SK-N-MC (cell line): ENCODE measurements at regions not wholly inside any gene's neighbourhood (a gene's known extent, or its start where the extent isn't known, plus 50 kb on each side); places are given as distances from the start of the nearest gene placed in this dataset.

Source experiments
- DNase-seq: peaks from one replicate; pipeline ENCODE4 v3.0.0-alpha.2; 2011; ENCODE audit warnings: low read depth, low spot score
- H3K27ac ChIP-seq: fragments of 200-600 bp; sonication (generic); 2 replicates; pipeline ENCODE4 v1.5.1; 2016; ENCODE audit warnings: mixed run types
- H3K36me3 ChIP-seq: fragments of 200-600 bp; sonication (generic); 2 replicates; pipeline ENCODE4 v1.6.1; 2017; ENCODE audit warnings: antibody characterized with exemption, low read length, mixed read lengths; ENCODE audit not compliant: insufficient read depth
- H3K4me3 ChIP-seq: fragments of 200-600 bp; sonication (generic); 2 replicates; pipeline ENCODE4 v1.5.1; 2016
- H3K9ac ChIP-seq: fragments of 200-600 bp; sonication (generic); 2 replicates; pipeline ENCODE4 v1.8.0; 2017; ENCODE audit warnings: mixed run types, mixed read lengths; ENCODE audit not compliant: insufficient read length
- H3K9me3 ChIP-seq: fragments of 200-600 bp; sonication (generic); 2 replicates; pipeline ENCODE4 v1.6.1; 2017; ENCODE audit warnings: low read depth, mild to moderate bottlenecking, antibody characterized with exemption, low read length, moderate library complexity, mixed read lengths
- EZH2 ChIP-seq: fragments of 200-600 bp; sonication (generic); IDR thresholded peaks from one replicate; pipeline ENCODE4 v1.6.1; 2017; ENCODE audit warnings: antibody characterized with exemption
- FOXP2 ChIP-seq: optimal IDR thresholded peaks from 2 replicates; pipeline ENCODE3; 2011; ENCODE audit warnings: mild to moderate bottlenecking, moderate library complexity; ENCODE audit not compliant: insufficient read depth; ENCODE audit errors: extremely low read length, control extremely low read depth
- POLR2AphosphoS5 ChIP-seq: IDR thresholded peaks from 2 replicates; pipeline ENCODE4 v1.6.1; 2012; ENCODE audit warnings: mild to moderate bottlenecking, low read depth, low read length, borderline replicate concordance

GRCh38 chr3:79986338-79986737 is 218.5 kb upstream of the ROBO1 start:
- no peak for DNase-seq
- H3K9ac ChIP-seq: no peak overlapping the region
- H3K4me3 ChIP-seq: no peak overlapping the region
- no peaks in the 10 kb centered on the region for H3K9me3 ChIP-seq
- no peak overlapping the region for H3K27ac ChIP-seq
- H3K36me3 ChIP-seq: no peaks in the 10 kb centered on the region
- TF ChIP-seq FOXP2 (no peak), POLR2AphosphoS5 (no peak), EZH2 (no peak)

DNA sequence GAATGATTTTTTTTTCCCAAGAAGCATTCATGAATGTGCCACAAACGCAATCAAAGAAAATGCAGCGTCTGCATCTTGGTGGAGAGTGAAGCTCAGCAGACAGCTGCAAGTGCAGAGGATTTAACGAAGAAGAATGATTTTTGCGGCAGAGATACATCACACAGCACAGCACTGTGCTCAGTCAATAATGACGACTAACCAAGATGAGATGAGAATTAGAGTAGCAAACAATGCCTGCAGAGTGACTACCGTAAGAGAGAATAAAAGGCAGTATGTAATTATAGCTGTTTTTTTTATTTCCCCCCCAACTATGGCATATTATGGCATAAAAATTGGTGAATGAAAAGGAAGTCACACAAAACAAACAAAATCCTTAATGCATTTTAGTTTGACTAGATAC is 218.0 kb upstream of the ROBO1 start:
- Histone ChIP-seq H3K36me3 (no peaks in the 10 kb centered on the region), H3K9me3 (no peaks in the 10 kb centered on the region), H3K27ac (no peak overlapping the region), H3K4me3 (no peak overlapping the region), H3K9ac (no peak overlapping the region)
- TF ChIP-seq EZH2: no peak
- no peak for TF ChIP-seq POLR2AphosphoS5
- TF ChIP-seq FOXP2: no peak
- DNase-seq: no peak

GRCh38 chr3:79983118-79983517 is 215.3 kb upstream of the ROBO1 start:
- Histone ChIP-seq H3K9me3 (no peaks in the 10 kb centered on the region), H3K27ac (no peak overlapping the region; the same call in 1 of the 2 replicates), H3K9ac (no peak overlapping the region), H3K4me3 (no peak overlapping the region), H3K36me3 (no peaks in the 10 kb centered on the region)
- peak; percentile 44 for DNase-seq
- TF ChIP-seq POLR2AphosphoS5 (no peak), EZH2 (no peak), FOXP2 (no peak)

DNA sequence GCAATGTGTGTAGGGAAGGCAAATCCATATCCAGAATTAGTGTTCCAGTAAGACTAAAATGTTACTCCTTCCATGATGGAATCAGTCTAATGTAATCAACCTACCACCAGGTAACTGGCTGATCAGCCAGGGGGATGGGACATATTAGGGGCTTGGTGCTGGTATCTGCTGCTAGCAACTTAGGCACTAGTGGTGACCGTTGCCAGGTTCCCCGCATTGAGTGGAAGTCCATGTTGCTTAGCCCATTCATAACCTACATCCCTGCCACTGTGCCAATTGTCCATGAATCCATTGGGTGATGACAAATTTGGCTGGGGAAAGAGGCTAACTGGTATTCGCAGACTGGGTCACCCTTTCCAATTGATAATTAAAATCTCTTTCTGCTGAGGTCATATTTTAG is 212.2 kb upstream of the ROBO1 start:
- Histone ChIP-seq H3K9me3 (no peaks in the 10 kb centered on the region), H3K4me3 (no peak overlapping the region), H3K36me3 (no peaks in the 10 kb centered on the region), H3K27ac (no peak overlapping the region), H3K9ac (no peak overlapping the region)
- DNase-seq: no peak
- no peak for TF ChIP-seq POLR2AphosphoS5
- no peak for TF ChIP-seq EZH2
- TF ChIP-seq FOXP2: no peak

DNA sequence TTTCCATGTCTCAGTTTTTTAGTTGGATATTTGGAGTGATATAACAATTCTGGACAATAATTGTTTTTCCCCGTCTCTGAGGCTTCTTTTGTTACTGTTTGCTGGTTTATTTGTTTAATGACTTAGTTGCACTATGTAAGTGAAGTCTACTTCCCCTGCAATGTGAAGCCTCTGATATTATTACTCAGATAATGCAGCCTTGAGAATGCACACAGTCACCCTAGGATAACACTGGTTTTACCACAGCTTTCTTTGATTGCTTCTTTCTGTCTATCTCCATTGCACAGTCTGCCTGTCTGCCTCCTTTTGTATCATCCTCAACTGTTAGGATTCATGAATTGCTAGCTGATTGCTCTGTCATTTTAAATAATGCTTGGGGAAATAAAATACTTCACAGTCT is 208.7 kb upstream of the ROBO1 start:
- no peaks in the 10 kb centered on the region for H3K36me3 ChIP-seq
- H3K9me3 ChIP-seq: no peaks in the 10 kb centered on the region
- no peak overlapping the region for H3K9ac ChIP-seq
- TF ChIP-seq FOXP2 (no peak), EZH2 (no peak), POLR2AphosphoS5 (no peak)
- H3K4me3 ChIP-seq: no peak overlapping the region
- DNase-seq: no peak
- no peak overlapping the region for H3K27ac ChIP-seq

GRCh38 chr3:79973917-79974595 is 206.3 kb upstream of the ROBO1 start:
- Histone ChIP-seq H3K9ac (no peak overlapping the region), H3K4me3 (no peak overlapping the region), H3K27ac (no peak overlapping the region), H3K9me3 (no peaks in the 10 kb centered on the region), H3K36me3 (no peaks in the 10 kb centered on the region)
- DNase-seq: no peak
- no peak for TF ChIP-seq FOXP2
- no peak for TF ChIP-seq POLR2AphosphoS5

- H3K4me3 ChIP-seq: no peak overlapping the region
- no peaks in the 10 kb centered on the region for H3K36me3 ChIP-seq
- no peak overlapping the region for H3K27ac ChIP-seq
- DNase-seq: no peak
- TF ChIP-seq POLR2AphosphoS5: no peak
- TF ChIP-seq FOXP2: no peak
- no peak for TF ChIP-seq EZH2
- H3K9me3 ChIP-seq: no peaks in the 10 kb centered on the region
- H3K9ac ChIP-seq: no peak overlapping the region
Observed at GRCh38 chr3:79973482-79973881, 205.7 kb upstream of the ROBO1 start.

DNA sequence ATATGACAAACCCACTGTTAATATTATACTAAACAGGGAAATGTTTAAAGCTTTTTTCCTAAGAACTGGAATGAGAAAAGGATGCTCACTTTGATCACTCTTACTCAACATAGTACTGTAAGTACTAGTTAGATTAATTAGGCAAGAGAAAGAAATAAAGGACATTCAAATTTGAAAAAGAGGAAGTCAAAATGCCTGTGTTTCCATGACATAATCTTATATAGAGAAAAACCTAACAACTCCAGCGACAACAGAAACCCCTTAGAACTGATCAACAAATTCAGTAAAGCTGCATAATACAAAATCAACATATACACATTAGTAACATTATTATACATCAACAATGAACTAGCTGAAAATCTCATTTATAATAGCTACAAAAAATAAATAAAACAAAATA is 200.6 kb upstream of the ROBO1 start:
- TF ChIP-seq FOXP2: no peak
- no peak for TF ChIP-seq EZH2
- no peak for TF ChIP-seq POLR2AphosphoS5
- no peak overlapping the region for H3K9ac ChIP-seq
- no peak overlapping the region for H3K4me3 ChIP-seq
- no peaks in the 10 kb centered on the region for H3K36me3 ChIP-seq
- no peaks in the 10 kb centered on the region for H3K9me3 ChIP-seq
- no peak for DNase-seq
- no peak overlapping the region for H3K27ac ChIP-seq

- no peaks in the 10 kb centered on the region for H3K36me3 ChIP-seq
- H3K27ac ChIP-seq: no peak overlapping the region
- H3K9me3 ChIP-seq: no peaks in the 10 kb centered on the region
- H3K9ac ChIP-seq: no peak overlapping the region
- no peak for DNase-seq
- H3K4me3 ChIP-seq: no peak overlapping the region
- TF ChIP-seq FOXP2 (no peak), EZH2 (no peak), POLR2AphosphoS5 (no peak)
Observed at GRCh38 chr3:79960594-79960993, 192.8 kb upstream of the ROBO1 start.
